GM18519 (cell line): ENCODE measurements at regions not wholly inside any gene's neighbourhood (a gene's known extent, or its start where the extent isn't known, plus 50 kb on each side); places are given as distances from the start of the nearest gene placed in this dataset.

Experiments used
- ATAC-seq: cut with Tn5 transposase; IDR thresholded peaks from one replicate; pipeline ENCODE4 v1.9.1; 2021; ENCODE audit warnings: mild to moderate bottlenecking, moderate library complexity; ENCODE audit not compliant: unreplicated experiment, low FRiP score

DNA sequence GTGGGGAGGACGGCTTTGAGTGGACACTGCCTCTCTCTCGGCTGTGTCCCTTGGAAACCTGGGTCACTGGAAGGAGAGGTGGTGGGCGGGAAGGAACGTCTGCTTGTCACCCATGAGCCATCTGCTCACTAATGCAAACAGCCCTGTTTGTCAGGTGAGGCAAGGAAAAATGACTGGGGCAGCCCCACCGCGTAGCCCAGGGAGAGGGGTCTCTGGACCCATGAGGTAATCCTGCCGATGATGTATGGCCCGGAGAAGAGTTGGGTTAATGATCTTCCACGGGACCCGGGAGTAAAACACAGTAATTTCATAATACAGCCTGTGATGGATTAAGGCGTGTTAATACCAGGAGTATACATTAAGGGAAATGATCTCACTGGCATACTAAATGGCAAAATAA, 197.0 kb downstream of the CYLD start:
- ATAC-seq: no peak

DNA sequence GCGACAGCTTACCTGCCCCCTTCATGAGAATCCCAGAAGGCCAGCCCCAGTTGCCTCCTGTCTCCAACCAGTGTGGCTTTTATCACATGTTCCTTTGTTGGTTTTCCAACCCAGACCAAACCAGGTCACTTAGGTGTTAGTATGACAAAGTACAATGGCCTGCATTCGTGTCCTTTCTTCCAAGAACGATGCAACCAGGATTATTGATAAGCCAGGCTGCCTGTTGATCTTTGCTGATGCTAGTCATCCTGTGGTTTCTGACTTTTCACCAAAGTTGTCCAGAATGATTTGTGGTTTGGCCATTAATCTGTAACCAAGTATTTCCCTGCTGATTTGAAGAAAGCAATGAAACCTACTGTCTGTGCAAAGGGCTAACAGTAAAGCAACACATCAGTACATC, 191.4 kb downstream of the CYLD start:
- no peak for ATAC-seq

DNA sequence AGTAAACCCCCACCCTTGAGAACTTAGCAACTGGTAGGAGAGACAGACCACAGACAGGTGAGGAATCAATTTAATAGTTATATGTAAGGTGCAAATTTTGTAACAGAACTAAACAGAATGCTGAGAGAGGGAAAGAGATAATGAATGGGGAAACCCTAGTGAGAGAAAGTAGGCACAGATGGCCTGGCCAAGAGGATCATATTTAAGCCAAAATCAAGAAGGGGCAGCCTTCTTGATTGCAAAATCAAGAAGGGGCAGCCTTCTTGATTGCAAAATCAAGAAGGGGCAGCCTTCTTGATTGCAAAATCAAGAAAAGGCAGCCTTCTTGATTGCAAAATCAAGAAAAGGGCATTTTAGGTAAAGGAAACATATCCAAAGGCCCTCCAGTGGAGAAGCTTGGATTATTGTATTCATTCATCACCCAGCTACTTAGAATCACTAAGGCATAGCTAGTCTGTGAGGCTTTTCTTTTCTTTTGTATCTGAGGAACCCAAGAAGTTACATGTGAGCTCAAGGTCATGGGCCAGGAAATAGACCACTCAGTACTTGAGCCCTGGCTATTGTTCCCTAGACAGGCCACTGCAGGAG, 190.6 kb downstream of the CYLD start:
- ATAC-seq: no peak

DNA sequence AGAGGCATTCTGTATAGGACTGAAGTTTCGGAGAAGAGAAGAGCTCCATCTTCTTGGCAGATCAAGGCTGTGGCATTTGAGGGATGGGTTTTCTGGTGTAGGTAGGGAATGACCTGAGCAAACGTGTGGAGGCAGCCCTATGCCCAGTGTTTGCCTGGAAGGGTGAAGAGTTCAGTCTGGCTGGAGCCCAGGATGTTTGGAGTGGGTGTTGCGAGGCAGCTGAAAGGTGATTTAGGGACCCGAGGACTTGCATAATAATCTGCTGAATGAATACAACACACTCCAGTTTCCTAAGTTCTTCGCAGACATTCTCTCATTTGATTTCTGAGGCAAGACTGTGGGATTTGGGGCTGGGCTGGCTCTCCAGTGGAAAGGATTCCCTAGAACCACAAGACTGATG, 186.2 kb downstream of the CYLD start:
- ATAC-seq: no peak

DNA sequence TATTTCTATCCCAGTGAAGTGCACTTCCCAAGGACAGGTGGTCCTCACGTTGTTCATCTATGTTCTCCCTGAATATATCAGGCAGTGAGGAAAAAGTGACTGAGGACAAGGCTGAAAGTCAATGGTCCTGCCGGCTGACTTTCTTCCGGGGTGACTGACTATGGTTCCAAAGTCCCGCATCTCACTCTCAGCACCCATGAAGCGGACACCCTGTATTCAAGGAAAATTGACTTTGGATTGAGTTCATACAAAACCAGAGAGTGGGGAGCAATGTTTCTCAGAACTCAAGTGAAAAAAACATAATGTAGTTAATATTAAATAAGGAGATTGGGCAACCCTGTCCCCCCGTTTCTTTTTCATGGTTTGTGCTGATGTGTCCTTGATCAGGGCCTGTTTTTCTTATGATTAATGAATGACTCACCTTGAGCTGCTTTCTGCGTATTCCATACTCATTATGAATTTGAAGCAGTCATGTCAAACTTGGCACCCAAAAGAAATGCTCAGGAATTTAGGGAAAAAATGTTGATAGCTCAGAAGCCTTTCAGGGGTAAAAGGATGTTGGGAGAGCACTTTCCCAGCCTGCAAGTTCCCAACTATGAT, 184.0 kb downstream of the CYLD start:
- no peak for ATAC-seq

DNA sequence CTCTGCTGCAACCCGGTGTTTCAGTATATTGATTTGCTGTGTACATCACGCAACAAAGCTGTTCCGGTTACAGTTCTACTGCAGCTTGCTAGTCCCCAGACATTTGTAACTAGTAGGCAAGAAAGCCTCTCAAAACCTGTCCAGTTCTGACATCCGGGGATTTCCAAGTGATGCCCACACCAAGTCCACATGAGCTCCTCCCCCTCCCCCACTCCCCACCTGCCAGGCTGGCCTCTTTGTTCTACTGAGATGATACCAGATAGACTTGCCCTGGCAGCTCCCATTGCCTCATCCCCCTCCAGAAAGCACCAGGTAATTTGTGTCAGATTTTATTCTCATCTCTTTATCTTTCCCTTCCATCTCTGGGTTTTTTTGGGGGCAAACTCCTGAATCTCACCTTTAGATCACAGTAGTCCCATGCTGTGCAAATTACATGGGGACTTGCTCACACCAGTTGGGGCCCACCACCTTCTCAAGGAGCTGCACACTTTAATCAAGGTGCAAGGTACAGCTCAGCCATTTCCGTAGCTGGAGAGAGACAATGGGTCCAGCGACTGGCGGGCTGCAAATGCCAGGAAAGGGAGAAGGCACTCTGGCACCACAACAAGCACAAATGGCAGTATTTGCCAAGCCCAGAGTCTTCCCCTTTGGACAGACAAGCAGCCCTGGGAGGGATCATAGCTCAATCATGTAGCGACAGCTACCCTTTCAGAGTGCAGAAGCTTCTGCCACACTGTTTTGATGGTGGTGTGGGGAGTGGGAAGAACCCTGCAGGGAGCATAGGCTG, 183.1 kb downstream of the CYLD start:
- no peak for ATAC-seq

DNA sequence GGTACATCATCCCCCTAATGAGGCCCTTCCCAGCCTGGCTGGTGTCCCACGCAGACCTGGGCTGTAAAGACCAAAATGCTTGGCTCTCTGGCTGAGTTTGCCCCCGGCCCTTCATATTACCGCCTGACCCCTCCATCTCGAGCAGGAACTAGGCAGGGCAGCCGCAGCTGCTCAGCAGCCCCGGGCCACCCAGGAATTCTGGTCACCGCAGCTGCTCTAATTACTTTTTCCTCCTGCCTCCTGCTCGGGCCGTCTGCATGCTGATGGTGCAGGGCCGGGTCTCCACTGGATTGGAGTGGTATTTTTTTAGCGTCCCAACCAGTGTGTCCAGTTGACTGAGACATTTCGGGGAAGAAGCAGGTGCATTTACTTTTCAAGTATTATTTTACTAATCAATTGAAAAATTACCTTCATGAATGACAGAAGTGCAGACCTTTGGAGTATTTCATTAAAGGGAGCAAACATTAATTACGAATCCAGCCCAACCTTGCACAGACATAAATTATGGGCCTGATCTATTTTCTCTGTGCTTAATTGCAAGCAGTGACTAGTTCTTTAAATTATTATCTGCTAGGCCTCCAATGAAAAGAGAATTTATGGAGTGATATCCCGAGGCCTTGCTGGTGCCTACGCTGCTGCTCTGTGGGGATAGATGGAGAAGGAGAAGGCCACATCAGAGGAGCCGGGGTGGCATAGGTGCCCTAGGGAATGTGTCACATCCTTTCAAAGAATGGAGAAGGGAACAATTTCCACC, 176.2 kb downstream of the CYLD start:
- no peak for ATAC-seq

DNA sequence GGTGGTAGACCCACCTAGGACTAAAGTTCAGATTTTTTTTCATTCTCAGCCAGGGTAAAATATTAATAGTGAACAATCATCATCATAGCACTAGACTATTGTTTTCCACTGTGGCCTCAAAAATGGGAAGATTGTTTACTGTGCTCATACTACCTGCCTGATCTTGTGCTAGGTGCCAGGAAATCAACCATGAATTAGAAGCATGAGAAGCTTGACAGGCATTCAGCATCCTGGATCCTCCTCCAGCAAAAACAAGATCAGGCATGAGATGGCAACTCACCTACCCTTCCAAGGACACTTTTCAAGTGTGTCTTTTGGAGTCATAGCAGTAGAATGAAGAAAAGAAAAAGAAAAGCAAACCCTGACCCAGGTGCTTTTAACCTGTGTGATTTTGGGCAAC, 174.2 kb downstream of the CYLD start:
- ATAC-seq: no peak

DNA sequence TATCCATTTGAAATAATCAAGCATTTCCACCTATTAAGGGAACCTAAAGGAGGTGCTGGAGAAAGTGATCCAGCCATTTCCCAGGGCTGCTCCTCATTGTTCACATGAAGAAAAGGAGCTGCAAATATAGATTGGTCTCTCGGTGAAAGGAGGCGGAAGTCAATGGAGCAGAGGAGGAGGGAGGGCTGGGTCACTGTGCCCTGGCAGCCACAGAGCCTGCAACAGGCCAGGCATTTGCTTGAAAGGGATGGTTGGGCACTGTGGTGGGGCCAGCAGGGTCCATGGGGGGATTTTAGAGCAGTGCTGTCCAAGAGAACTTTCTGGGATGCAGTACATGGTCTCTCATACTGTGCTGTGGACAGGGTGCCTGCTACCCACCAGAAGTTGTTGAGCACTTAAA, 173.2 kb downstream of the CYLD start:
- ATAC-seq: no peak

DNA sequence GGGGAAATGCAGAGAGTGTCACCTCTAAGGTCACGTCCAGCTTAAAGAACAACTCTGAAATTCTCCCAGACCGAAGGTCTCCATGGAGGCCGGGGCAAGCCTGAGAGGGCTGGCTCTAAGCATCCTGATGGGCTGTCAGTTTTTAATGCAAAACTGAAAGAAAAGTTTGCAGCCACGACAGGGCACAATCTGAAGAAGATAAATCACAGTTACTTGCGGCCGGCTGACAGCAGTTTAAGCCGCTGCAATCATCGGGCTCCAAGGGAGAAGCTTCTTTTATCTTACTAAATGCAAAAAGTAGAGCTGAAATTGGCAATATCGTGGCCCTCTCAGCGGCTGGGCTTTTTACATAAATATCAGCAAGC, 168.8 kb downstream of the CYLD start:
- ATAC-seq: no peak

DNA sequence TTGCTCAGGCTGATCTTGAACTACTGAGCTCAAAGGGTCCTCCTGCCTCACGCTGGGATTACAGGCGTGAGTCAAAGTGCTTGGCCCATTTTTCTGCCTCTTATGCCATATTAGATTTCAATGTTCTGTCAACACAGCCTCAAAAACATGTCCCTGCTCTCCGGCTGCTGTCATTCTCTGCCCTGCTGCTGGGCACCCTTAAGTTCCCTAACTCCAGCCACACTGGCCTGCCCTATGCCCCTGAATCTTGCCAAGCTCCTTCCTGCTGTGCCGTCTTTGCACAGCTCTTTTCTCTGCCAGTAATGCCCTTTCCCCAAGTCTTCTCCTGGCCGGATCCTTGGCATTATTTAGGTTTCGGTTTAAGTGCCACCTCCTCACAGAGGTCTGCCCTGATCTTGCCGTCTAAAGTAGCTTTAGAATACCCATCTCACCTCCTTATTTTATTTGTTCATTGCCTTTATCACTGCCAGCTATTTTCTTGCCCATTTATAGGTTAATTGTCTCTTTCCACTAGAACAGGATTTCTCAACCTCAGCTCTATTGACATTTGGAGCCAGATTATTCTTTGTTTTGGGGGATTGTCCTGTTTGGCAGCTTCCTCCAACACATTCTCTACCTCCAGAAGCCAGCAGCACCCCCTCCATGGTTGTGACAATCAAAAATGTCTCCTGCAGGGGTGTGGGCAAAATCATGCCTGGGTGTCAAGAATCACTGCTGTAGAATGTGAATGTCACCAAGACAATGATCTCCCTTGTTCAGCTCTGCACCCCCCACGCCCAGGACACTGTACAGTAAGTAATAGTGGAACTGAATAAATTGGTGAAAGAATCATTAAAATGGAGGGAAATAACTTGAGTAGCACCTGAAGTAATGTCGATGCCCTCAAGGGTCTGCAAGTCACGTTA, 168.2 kb downstream of the CYLD start:
- no peak for ATAC-seq

DNA sequence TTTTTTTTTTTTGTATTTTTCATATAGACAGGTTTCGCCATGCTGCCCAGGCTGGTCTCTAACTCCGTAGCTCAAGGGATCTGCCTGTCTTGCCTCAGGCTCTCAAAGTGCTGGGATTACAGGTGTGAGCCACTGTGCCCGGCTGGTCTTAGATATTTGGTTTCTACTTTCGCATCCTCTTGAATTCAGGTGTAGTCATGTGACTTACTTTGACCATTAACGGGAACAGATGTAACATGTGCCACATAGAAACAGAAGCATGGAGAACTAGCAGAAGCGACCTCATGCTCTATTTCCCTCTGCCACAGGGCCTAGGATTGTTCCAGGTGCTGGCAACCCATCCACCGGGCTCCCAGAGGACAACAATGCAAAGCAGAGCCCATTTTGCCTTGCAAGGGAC, 166.6 kb downstream of the CYLD start:
- ATAC-seq: no peak

DNA sequence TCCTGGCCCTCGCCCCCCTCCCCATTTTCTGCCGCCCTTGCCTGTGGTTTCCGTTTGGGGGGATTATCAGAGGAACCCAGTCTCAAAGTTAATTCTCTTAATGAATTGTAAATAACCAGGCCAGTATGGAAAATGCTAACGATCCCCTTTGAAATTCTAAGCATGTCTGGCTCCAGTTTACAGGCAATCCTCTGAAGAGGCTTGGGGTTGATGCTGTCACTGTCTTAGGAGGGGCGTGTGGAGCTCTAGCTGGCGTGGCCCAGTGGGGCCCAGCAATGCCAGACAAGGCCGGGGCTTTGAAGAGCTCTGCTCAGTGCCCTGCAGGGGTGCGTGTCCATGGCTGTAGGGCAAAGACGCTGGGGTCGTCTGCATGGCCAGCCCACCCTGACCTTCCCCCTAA, 164.6 kb downstream of the CYLD start:
- ATAC-seq: no peak

DNA sequence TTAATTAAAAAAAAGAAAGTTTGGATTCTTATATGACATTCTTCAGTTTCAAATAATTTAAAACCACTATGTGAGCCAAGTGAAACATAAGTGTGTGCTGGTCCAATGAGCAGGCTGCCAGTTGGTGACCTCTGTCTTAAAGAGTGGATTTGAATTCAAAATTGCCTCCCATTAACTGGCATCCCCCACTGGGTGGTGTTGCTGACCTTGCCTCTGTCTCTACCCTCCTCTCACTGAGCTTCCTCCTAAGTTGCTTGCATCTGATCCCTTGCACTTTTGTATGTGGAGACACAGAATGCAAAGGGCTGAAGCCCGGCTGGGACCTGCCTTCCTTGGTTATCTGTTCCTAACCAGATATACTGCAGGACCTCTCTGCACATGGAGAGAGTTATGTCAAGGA, 160.6 kb downstream of the CYLD start:
- no peak for ATAC-seq

DNA sequence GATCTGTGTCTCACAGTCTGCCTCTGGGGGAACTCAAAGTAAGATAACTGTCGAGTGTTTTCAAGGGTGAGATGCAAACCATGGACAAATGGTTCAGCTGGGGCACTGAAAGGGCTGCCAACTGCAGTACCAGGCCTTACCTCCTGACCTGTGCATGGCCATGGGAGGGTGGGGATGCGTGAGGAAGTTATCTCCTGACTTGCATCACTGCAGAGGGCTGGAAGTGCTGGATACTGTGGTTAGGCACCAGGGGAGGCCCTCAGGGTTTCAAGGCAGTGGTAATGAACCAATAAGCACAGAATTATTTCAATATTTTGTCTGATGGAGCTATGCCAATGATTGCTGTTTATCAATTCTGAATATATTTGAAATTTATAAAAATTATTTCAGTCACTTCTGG, 159.2 kb downstream of the CYLD start:
- ATAC-seq: no peak

DNA sequence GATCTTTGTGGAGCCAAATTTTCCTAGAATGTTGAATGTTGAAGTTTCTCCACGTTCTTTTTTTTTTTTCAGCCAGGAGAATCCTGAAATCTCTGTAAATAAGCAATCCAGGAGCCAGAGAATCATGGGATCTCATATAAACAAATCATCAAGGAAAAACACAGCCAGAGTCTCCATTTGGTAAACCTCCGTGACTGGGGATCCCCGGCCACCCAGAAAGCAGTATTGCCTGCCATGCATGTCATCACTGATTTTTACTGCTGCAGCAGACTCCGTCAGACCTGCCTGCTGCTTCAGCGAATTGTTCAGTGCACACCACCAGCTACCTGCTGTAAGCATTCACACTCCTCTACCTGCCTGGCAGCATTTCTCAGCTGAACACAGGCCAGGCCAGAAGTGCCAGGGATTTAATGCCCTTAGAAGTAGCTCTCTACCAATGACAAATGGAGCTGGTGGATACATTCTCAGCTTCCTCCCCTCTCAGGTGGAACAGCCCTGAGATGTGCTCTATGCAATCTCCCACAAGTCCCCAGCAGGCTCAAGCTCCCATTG, 158.6 kb downstream of the CYLD start:
- ATAC-seq: no peak

DNA sequence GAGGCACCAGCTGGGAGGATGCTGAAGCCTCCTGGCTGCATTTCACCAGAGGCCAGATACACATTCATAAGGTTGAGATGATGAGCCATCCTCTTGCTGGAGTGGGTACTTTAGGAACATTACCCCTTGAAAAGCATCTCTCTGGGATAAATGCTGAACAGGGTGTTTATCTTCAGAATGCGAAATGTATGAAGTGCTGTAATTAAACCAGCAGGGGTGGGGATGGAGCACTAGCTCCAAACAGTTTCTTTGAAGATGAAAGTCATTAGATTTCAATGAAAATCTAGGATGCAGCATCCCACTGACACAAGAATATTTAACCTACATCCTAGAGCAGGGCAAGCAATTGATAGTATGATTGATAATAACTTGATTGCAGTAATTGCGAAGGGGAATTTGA, 158.1 kb downstream of the CYLD start:
- no peak for ATAC-seq

DNA sequence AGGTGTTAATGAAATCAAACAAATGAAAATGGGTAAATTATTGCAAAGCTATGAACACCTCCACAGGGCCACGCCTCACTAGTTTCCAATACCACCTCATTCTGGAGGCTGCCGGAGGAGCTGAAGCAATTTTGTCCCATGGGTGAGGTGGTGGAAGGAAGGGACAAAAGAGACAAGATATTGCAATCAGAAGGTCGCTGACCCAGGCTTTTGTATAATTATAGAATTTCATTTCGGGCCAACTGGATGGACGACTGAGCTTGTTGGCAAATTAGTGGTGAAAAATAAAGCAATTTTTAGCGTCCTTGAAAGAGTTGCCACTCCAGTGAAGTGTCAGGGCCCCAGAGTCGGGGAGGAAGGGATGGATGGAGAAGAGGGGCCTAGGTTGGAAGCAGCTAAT, 147.9 kb downstream of the CYLD start:
- ATAC-seq: no peak

DNA sequence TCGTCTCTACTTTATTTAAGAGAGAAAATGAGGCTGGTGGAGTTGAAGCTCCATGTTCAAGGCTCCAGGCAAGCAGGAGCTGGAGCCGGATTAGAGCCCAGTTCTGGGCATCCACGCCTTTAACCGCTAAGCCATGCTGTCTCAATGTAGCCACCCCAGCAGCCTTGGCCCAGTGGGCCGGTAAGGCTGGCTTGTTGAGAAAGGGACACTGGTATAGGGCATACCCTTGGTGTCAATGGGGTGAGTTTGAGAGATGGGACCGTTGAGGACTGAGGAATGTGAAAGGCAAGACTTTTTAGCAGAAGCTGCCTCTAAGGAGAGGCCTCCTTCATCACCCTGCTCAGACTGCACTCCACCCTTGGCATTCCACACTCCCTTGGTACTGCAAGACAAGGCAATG, 147.4 kb downstream of the CYLD start:
- no peak for ATAC-seq
